SU-DHL-6 (cell line): ENCODE measurements at regions not wholly inside any gene's neighbourhood (a gene's known extent, or its start where the extent isn't known, plus 50 kb on each side); places are given as distances from the start of the nearest gene placed in this dataset.

ENCODE experiments used
- H2AFZ ChIP-seq: fragments of 200-600 bp; sonication (generic); 2 replicates; pipeline ENCODE4 v1.6.1; 2014; ENCODE audit warnings: low read depth, mild to moderate bottlenecking, moderate library complexity, mixed read lengths, antibody characterized with exemption, low read length; ENCODE audit not compliant: severe bottlenecking
- H3F3A ChIP-seq: fragments of 200-600 bp; shearing (Covaris generic); 2 replicates; pipeline ENCODE4 v1.6.0; 2016; ENCODE audit warnings: antibody characterized with exemption, mild to moderate bottlenecking; ENCODE audit not compliant: insufficient read depth
- H3K27ac ChIP-seq: fragments of 200-600 bp; sonication (generic); 2 replicates; pipeline ENCODE4 v1.5.1; 2016; ENCODE audit warnings: low read depth, mild to moderate bottlenecking, low read length, moderate library complexity, mixed read lengths
- H3K27me3 ChIP-seq: fragments of 200-600 bp; sonication (generic), shearing (Covaris generic); 2 replicates; pipeline ENCODE4 v1.6.0; 2014; ENCODE audit warnings: mild to moderate bottlenecking, low read length
- H3K36me3 ChIP-seq: fragments of 200-600 bp; sonication (generic); 2 replicates; pipeline ENCODE4 v1.6.1; 2014; ENCODE audit warnings: mild to moderate bottlenecking, low read length, mixed read lengths
- H3K4me2 ChIP-seq: fragments of 300-600, 200-600 bp; shearing (Covaris generic), sonication (generic); 2 replicates; pipeline ENCODE4 v1.6.0; 2014; ENCODE audit warnings: low read length, low read depth, mild to moderate bottlenecking; ENCODE audit not compliant: poor library complexity, severe bottlenecking
- H3K4me3 ChIP-seq: fragments of 200-600 bp; sonication (generic); 2 replicates; pipeline ENCODE4 v1.5.1; 2014; ENCODE audit warnings: antibody characterized with exemption, low read length, mild to moderate bottlenecking, mixed read lengths; ENCODE audit not compliant: insufficient read depth, poor library complexity, severe bottlenecking
- H3K79me2 ChIP-seq: fragments of 200-600 bp; sonication (generic); 2 replicates; pipeline ENCODE4 v1.6.1; 2014; ENCODE audit warnings: mild to moderate bottlenecking, low read length, moderate library complexity; ENCODE audit not compliant: insufficient read depth
- H3K9ac ChIP-seq: fragments of 200-600 bp; sonication (generic); 2 replicates; pipeline ENCODE4 v1.7.0; 2014; ENCODE audit warnings: mild to moderate bottlenecking, low read length
- H3K9me2 ChIP-seq: fragments of 200-600 bp; sonication (generic); replicated peaks from 2 replicates; pipeline ENCODE4 v1.6.1; 2014; ENCODE audit warnings: low read length; ENCODE audit not compliant: insufficient read depth
- H3K9me3 ChIP-seq: fragments of 200-600 bp; sonication (generic); 2 replicates; pipeline ENCODE4 v1.6.1; 2014; ENCODE audit warnings: low read length, mixed read lengths; ENCODE audit not compliant: insufficient read depth
- H4K20me1 ChIP-seq: fragments of 200-600 bp; sonication (generic); 2 replicates; pipeline ENCODE4 v1.6.1; 2014; ENCODE audit warnings: low read depth, mild to moderate bottlenecking, antibody characterized with exemption, low read length, moderate library complexity, mixed read lengths
- EZH2phosphoT487 ChIP-seq: fragments of 200-600 bp; sonication (generic), shearing (Covaris generic); conservative IDR thresholded peaks from 2 replicates; pipeline ENCODE4 v1.6.1; 2018; ENCODE audit warnings: mild to moderate bottlenecking, antibody characterized with exemption, low read length, moderate library complexity, mixed read lengths
- TF ChIP-seq, protein P1 (sequence below): fragments of 200-600 bp; sonication (generic); IDR thresholded peaks from one replicate; pipeline ENCODE4 v1.5.1; 2017; ENCODE audit warnings: antibody characterized with exemption, mild to moderate bottlenecking, low read length, moderate library complexity; ENCODE audit not compliant: insufficient read depth, poor library complexity, severe bottlenecking

DNA sequence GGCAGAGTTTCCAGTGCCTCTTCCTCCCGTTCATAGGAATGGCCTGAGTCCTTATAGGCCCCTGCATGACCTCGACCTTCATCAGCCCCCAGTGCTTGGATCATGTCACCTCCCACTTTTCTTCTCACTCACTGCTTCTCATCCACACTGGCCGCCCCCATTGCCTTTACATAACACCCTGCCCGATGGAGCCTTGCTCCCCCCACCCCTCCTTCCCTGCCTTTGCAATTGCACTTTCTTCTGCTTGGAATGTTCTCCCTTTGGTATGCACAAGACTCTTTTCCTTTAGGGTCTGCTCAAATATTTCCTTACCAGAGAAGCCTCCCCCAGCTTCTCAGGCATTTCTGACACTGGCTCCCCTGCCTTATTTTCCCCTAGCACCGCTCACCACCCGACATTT, 125.2 kb upstream of the KCNJ6 start:
- no peak for TF ChIP-seq EZH2phosphoT487
- TF ChIP-seq, protein P1, sequence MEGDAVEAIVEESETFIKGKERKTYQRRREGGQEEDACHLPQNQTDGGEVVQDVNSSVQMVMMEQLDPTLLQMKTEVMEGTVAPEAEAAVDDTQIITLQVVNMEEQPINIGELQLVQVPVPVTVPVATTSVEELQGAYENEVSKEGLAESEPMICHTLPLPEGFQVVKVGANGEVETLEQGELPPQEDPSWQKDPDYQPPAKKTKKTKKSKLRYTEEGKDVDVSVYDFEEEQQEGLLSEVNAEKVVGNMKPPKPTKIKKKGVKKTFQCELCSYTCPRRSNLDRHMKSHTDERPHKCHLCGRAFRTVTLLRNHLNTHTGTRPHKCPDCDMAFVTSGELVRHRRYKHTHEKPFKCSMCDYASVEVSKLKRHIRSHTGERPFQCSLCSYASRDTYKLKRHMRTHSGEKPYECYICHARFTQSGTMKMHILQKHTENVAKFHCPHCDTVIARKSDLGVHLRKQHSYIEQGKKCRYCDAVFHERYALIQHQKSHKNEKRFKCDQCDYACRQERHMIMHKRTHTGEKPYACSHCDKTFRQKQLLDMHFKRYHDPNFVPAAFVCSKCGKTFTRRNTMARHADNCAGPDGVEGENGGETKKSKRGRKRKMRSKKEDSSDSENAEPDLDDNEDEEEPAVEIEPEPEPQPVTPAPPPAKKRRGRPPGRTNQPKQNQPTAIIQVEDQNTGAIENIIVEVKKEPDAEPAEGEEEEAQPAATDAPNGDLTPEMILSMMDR, result no peak

DNA sequence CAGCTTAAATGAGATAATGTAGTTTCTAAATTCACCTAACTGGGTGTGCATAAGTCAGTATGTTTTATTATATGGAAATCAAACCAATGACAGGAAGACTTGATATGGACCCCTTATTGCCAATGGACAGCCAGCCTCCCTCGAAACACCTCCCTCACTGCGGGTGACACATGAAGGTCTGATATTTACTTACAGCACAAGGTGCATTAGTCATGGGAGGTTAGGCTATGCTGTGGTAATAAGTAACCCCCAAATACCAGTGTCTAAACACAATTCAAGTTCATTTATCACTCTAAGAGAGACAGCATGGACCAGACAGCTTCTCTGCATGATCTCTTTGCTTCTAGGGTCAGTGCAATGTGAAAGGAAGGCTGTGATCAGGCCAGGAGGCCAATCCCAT, 126.0 kb upstream of the KCNJ6 start:
- no peak overlapping the region for H3K4me2 ChIP-seq
- H3K9me3 ChIP-seq, result no peaks in the 10 kb centered on the region
- H3K4me3 ChIP-seq, result no peak overlapping the region
- H3K27me3 ChIP-seq, result no peaks in the 10 kb centered on the region
- H3F3A ChIP-seq, result no peaks in the 10 kb centered on the region
- no peaks in the 10 kb centered on the region for H3K9me2 ChIP-seq
- H2AFZ ChIP-seq, result no peak overlapping the region
- no peak for TF ChIP-seq EZH2phosphoT487
- TF ChIP-seq, protein P1, result no peak
- H3K36me3 ChIP-seq, result no peaks in the 10 kb centered on the region
- H4K20me1 ChIP-seq, result no peaks in the 10 kb centered on the region
- no peak overlapping the region for H3K9ac ChIP-seq
- H3K27ac ChIP-seq, result no peak overlapping the region
- H3K79me2 ChIP-seq, result no peaks in the 10 kb centered on the region

More for the DNA sequence above, 125.2 kb upstream of the KCNJ6 start:
- H4K20me1 ChIP-seq, result no peaks in the 10 kb centered on the region
- H2AFZ ChIP-seq, result no peak overlapping the region
- H3K79me2 ChIP-seq, result no peaks in the 10 kb centered on the region
- H3K27me3 ChIP-seq, result no peaks in the 10 kb centered on the region
- no peak overlapping the region for H3K4me3 ChIP-seq
- no peaks in the 10 kb centered on the region for H3K9me2 ChIP-seq
- H3F3A ChIP-seq, result no peaks in the 10 kb centered on the region
- H3K9ac ChIP-seq, result no peak overlapping the region
- no peak overlapping the region for H3K27ac ChIP-seq
- no peak overlapping the region for H3K4me2 ChIP-seq
- no peaks in the 10 kb centered on the region for H3K36me3 ChIP-seq
- H3K9me3 ChIP-seq, result no peaks in the 10 kb centered on the region

- Histone ChIP-seq H2AFZ (no peak overlapping the region), H3K27me3 (no peaks in the 10 kb centered on the region), H3K9me3 (0 out of 2 replicates have a peak, but pooled peaks cover 6% of the 10 kb centered on the region), H3K9me2 (no peaks in the 10 kb centered on the region), H3K27ac (no peak overlapping the region), H3F3A (no peaks in the 10 kb centered on the region), H3K9ac (no peak overlapping the region), H3K4me2 (no peak overlapping the region), H4K20me1 (no peaks in the 10 kb centered on the region), H3K79me2 (no peaks in the 10 kb centered on the region), H3K36me3 (no peaks in the 10 kb centered on the region), H3K4me3 (no peak overlapping the region)
- TF ChIP-seq, protein P1, result no peak
- TF ChIP-seq EZH2phosphoT487, result no peak
These were observed 131.9 kb upstream of the KCNJ6 start for GRCh38 chr21:38048167-38048566.
